HG03135 (cell line): ENCODE measurements at regions not wholly inside any gene's neighbourhood (a gene's known extent, or its start where the extent isn't known, plus 50 kb on each side); places are given as distances from the start of the nearest gene placed in this dataset.
"Not testable (repeated sequence)": the region's sequence is repeated elsewhere in the genome, so short reads cannot be mapped to it uniquely, and the experiment has no call there.

ENCODE experiments used
- ATAC-seq: cut with Tn5 transposase; IDR thresholded peaks from one replicate; pipeline ENCODE4 v1.9.1; 2021; ENCODE audit warnings: mild to moderate bottlenecking, moderate library complexity; ENCODE audit not compliant: unreplicated experiment

DNA sequence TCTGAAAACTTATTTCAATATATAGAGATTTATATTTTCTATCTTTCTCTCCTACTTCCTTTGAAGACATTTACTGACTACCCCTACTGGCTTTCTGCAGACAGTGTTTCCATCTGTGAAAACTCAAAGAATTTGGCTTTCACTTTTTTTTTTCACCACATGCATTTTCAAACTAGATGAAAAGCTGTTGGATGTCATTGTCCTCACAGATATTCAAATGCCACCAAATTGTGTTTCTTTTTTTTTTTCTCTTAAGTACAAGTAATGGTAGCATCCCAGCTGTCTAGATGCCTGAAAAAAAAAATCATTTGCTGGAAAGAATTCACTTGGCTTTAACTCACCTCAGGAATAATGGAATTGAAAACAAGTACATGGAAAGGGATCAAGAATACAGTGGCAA, 2258.6 kb upstream of the ACO1 start:
- no peak for ATAC-seq

DNA sequence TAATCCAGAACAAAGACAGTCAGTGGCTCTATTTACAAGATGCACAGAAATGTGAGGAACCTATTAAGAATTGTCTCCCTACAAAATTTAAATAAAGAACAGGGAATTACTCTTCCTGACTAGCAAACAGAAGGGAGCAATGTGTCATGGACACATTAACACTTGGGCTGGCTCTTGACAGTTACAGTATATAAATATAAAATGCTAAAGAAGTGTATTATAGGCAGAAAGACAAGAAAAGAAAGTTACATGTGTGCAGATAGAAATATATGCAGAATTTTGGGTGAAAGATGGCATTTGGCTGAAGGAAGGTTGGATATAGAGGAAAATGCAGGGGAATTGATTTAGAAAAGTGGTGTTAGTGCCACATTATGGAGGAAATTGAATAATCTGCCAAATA, 2257.1 kb upstream of the ACO1 start:
- no peak for ATAC-seq

- no peak for ATAC-seq
Observed at GRCh38 chr9:30140407-30140806, 2244.0 kb upstream of the ACO1 start.

GRCh38 chr9:30160570-30160969, 2223.9 kb upstream of the ACO1 start:
- no peak for ATAC-seq

- no peak for ATAC-seq
Observed at GRCh38 chr9:30172206-30172605, 2212.2 kb upstream of the ACO1 start.

DNA sequence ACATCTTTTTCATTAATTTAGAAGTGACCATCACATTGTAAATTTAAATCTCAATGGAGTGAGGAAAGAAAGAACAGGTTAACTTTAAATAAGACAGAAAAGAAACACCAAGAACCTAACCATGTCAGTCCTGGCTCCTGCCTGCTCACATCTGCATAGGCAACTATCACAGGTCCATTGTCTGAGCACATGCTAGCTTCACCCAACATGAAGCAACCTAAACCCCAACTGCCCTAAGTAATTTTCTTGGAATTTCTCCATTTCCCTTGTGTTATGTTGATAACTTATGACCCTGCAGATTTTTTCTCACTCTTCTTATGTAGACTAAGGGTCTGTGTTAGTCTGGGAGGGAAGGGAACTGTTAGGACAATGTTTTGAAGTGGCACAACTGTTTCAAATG, 2205.8 kb upstream of the ACO1 start:
- ATAC-seq = no peak

DNA sequence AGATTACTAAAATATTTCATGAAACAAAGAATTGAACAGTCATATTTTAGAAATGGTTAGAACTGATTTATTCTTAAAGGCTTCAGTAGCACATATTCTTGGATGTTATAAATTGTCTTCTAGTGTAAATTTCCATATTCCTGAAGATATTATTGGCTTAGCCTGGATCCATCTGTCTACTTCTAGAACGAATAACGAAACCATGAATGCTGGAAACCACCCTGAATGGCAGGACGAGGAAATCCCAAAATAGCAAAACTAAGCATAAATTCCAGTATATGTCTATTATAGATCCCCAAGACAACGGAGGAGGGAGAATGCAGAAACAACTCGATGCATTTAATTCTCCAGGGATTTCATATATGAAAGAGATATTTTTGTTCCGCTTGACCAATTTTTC, 2191.0 kb upstream of the ACO1 start:
- ATAC-seq = no peak

- no peak for ATAC-seq
Observed at GRCh38 chr9:30196941-30197340, 2187.5 kb upstream of the ACO1 start.

DNA sequence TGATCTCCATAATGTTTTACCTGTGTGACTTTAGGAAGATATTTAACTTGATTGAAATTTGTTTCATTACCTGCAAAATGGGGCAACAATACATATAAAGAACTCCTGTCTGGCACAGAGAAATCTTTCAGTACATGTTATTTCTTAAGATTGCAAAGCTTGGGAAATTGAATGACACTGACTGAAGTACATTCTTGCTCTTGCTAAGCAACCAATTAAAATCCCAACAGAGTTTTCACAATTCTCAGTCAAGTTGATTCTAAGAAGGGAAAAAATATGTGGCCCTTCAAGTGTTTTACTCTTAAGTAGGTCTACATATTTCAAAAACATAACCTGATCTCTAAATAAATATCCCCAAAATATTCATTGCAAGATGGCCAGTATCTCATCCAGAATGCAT, 2187.0 kb upstream of the ACO1 start:
- no peak for ATAC-seq

- ATAC-seq = no peak
Observed at GRCh38 chr9:30197954-30198353, 2186.5 kb upstream of the ACO1 start.

DNA sequence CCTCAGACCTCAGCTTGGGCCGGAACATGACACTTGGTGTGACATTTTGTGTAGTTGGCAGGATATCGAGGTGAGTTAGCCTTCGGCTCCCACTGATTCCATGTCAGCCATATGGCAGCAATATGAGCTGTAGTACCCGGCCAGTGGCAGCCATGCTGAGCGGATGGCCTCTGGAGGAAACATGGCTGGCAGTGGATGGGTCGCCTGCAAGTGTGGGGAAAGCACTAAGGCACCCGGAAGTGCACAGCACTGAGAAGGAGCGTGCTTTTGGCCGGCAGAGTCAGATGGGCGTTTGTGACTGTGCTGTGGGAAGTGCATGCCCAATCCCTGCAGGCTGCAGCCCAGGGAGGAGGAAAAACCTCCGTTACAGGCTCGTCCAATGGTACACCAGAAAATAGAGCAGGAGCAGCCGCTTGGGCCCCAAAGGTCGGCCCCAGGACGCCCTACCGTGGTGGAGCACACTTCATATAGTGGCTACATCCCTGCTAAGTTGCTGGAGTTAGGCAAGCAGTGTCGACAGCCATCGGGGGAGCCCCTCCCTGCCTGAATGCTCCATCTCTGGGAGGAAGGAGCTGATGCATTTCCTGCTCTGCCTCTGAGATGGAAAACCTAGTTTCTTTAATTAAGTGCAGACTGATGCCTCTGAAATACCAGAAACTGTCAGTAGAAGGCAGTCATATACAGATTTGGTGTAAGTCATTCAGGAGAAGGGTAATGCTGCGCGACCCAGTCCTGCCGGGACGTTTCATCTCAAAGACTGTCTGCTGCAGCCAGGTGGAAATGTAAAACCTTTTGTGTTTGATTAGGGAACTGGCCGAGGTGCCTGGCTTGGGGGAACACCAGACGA, 2185.8 kb upstream of the ACO1 start:
- ATAC-seq = no peak

- ATAC-seq = no peak
Observed at GRCh38 chr9:30201024-30201423, 2183.4 kb upstream of the ACO1 start.

GRCh38 chr9:30235068-30235467, 2149.4 kb upstream of the ACO1 start:
- ATAC-seq = no peak

- no peak for ATAC-seq
Observed at GRCh38 chr9:30235564-30235963, 2148.9 kb upstream of the ACO1 start.

DNA sequence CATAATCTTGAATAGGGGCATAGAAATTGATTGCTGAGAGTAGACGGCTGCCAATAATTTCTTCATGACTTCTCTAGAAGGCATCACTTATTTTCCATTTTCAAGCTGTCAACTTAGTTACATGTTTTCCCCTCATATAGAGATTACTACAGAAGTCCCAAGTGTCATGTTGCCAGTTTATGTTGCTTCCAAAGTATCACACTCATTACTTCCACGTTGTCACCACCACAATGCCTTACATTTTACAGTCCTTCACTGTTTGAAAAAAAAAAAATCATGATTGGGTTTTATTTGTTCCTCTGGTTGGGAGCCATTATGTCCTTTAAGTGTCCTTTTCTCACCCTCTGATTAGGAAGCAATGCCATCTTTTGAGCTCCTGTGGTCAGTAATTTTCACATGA, 2144.6 kb upstream of the ACO1 start:
- no peak for ATAC-seq

- no peak for ATAC-seq
Observed at GRCh38 chr9:30243467-30243866, 2141.0 kb upstream of the ACO1 start.

DNA sequence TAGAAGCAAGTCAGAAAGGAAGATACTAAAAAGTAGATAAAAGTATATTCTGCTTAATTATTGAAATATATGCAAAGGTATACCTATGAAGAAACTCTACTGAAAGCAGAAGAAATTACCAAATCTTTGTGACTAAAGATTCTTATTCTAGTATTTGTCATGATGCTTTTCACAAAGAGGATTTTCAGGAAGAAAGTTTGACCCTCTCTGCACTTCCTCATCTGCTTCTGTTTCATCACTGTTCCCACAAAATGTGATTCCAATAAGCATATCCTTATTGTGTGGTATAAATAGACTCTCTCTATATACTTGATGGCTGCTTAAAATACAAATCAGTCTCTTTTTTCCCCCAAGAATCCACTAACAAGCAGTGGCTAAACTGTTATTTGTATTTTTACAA, 2139.6 kb upstream of the ACO1 start:
- ATAC-seq = no peak

- ATAC-seq = no peak
Observed at GRCh38 chr9:30250872-30251271, 2133.6 kb upstream of the ACO1 start.

GRCh38 chr9:30258094-30258493, 2126.3 kb upstream of the ACO1 start:
- no peak for ATAC-seq

DNA sequence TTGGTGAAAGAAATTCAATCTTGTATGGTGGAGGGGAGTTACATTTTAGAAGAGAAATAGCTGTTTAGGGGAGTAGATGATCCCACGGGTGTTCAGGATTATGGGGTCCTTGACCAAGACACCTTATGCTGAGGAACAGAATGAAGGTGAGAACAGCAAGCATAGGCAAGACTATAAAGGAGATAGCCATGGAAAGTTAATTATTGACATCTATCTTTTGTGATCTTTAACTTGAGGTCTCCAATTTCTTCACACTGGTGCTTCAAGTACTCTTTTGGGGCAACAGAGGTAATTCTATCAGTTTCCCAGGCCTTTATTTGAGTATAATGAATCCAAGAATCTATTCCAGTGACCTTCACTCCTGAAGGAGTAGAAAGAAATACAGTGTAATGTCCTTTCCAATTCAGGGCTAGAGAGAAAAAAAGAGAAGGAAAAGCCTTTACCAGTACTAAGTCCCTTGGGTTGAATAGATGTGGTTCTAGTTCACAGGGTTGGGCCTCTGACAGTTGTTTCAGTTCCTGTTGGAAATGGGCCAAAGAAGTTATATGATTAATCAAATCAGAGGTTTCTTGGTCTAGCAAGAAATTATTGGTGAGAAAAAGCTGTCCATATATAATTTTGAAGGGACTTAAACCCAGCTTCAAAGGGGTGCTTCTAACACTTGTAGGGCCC, 2104.1 kb upstream of the ACO1 start:
- ATAC-seq = peak; percentile 82

DNA sequence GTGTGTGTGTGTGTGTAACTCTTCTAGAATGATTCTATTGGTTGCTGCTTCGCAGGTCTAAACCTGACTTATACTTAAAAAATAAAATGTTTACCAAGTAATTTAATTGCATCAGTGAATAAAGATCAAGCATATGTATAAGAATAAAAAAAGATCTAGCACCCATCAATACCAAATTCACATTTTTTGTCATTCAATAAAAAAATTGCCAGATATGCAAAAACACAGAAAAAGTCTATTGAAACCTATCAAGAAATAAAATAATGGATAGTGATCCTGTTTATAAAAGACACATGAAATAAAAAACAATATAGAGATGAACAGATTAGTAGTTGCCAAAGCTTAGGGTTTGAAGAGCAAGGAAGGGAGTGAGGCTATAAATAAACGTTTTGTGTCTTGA, 2095.0 kb upstream of the ACO1 start:
- ATAC-seq = no peak

- not testable (repeated sequence) for ATAC-seq
Observed at GRCh38 chr9:30292026-30292425, 2092.4 kb upstream of the ACO1 start.

DNA sequence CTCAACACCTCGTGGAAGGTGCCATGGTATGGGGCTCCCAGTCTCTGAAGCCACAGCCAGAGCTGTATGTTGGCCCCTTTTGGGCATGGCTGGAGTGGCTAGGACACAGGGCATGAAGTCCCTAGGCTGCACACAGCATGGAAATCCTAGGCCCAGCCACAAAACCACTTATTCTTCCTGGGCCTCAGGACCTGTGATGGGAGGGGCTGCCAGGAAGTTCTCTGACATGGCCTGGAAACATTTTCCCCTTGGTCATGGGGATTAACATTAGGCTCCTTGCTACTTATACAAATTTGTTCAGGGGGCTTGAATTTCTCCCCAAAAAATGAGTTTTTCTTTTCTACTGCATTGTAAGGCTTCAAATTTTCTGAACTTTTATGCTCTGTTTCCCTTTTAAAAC, 2091.2 kb upstream of the ACO1 start:
- ATAC-seq = no peak
